ENCODE measurements at regions not wholly inside any gene's neighbourhood (a gene's known extent, or its start where the extent isn't known, plus 50 kb on each side); places are given as distances from the start of the nearest gene placed in this dataset.

DNA sequence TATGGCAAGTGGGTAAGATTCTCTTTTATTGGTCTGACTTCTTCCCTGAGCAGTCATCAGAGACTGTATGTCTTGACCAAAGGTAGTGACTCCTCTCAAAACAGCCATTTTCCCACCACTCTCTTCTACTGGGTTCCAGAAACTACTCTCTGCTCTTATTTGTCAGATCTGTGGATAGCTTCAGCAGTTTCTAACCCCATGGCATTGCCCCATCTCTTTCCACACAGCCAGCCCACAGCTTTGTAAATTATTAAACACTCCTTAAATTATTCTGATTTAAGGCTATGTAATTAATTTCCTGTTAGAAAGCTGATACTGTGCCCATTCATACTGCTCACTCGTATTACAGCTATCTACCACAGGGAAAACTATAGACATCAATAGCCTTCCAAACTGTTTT is 138.4 kb upstream of the CNR1 start:
- no peak for DNase-seq

DNA sequence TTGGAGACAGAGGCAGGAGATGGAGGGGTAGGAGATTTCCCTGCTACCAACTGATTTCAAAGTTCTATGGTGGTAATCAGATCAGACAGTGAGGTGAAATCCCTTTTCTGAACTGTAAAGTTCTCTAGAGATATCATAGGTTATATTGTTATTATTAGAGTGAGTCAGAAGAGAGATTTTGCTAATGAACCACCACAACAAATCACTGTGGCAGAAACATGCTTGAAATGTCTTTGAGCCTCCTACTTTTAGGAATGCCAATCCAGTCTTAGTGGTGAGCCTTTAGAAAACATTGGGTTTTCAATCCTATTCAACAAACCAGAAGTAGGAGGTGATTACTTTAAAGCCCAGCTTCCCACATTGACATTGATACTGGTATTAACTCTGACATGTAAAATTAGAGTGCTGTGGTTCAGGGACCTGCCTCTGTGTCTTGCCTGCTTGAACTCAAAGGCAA is 136.7 kb upstream of the CNR1 start:
- DNase-seq, result no peak

DNA sequence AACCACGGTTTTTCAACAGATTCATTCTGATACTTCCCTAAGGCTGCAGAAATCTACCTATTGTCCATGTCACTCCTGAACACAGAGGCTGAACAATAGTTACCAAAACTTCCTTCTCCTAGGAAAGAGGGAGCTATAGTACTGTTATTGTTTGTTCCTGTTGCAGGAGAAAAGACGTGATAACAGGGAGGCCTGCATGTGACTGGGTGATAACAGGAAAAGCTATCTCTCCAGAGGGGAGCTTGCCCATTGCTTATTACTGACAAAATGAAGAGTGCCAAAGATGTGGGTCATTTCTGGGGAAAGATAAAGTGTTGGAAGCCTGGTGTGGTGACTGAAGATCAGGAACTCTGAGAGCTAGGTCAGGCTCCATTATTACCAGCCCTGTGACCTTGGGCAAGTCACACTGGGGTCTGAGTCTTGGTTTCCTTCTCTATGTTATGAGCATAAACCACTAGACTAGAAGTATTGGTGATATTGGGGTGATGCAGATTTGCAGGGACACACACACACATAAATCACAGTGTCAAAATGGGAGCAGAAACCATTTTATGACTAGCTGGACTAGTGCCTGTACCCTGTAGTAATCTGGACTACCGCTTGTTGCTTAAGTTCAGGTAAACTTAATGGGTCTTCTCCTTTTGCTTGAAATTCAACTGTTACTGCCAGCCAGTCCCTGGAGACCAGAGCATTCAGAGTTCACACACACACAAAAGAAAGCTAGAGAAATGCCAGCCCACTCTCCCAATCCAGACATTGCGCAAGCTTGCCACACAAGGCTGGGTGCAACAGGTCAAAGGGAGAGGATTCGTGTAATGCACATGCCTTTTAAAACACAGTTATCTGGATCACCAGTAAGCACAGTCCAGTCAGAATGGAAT is 136.0 kb upstream of the CNR1 start:
- no peak for DNase-seq

DNA sequence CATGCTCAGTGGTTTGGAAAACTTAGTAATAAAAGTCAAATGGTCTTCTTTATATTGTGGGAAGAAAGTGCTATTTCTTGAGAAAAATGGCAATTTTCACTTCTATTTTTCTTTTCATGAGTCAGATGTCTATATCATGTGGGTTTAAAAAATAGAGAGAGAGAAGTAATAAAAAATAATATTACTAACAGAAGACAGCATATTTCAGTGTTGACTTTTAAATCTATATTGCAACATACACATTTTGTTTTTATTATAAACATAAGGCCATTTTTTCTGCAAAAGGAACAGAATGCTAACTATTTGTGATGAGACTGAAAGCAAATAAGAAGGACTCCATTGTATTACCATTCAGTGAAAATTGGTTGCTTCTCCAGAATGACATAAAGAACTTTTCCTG is 135.1 kb upstream of the CNR1 start:
- DNase-seq, result no peak

DNA sequence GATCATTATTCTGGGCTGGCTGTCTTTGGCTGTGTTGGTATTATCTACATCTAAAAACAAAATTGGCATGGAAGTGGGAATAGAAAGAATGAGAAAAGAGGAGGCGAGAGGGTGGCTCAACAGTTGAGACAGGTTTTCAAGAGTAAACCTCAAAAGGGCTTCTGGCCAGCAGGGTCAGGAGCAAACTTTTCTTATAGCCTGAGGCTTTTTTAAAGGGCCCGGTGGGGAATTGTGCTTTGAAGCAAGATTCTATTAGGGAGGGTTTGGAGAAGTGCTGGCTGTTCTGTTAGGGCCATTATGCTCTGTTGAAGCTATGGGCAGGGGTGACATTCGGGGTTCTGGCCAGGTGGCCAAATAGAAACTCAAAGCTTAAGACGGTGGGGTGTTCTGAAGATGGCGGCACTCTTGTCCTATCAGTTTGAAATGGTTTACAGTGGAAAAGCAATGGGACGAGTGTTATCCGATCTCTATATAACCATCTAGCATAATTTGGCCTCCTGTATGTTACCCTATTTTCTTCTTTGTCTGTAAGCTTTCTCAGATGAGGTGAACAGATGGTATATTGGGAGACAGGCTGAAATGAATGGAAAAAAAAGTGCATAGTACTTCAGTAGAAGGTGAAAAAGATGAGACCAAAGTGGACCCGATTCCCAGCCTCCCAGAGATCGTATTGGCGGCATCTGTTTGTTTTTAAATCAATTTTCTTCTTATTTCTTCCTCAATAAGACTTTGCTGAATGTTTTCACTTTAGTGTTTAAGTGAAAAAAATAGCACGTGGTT is 132.1 kb upstream of the CNR1 start:
- DNase-seq, result no peak

DNA sequence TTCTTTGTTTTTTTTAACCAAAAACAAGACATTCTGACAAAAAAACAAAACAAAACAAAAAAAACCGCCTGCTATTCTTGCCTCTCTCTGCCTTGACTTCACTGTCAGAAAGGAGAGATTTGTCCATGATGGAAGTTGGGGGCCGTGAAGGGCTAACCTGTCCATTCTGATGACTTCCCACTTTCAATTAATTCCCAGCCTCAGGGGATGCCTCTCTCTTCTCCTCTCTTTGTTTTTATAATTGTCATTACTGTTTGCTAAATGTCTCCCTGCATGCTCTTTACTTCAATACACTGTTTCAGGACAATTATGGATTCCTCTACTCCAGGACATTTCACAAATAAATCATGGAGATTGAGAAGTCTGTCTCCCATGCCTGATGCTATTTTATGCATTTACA is 130.5 kb upstream of the CNR1 start:
- DNase-seq, result no peak

DNA sequence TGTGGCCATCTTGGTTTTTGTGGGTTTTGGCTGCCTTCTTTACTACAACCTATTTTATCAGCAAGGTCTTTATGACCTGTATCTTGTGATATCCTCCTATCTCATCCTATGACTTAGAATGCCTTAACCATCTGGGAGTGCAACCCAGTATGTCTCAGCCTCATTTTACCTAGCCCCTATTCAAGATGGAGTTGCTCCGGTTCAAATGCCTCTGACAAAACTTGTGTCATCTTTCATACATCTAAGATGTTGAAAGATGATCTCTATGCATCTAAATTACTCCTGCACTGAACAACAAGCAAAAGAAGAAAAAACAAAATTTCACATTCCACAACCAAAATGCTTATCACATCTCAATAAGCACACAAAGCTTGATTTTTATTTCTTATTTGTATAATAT is 129.5 kb upstream of the CNR1 start:
- DNase-seq, result no peak

DNA sequence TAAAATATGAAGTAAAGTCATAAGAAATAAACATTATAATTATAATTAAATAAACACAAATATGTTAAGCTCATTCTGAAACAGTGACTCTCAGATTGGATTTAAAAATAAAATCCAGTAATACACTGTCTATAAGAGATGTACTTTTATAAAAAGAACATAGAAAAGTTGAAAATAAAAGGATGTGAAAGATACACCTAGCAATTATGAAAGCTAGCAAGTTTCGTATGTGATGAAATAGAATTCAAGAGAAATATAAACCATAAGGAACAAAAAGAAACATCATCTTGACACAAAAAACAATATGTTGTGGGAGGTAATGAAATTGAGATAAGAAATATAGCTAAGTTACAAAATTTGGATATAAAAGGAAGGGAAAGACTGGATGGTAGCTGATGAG is 128.6 kb upstream of the CNR1 start:
- DNase-seq, result no peak

DNA sequence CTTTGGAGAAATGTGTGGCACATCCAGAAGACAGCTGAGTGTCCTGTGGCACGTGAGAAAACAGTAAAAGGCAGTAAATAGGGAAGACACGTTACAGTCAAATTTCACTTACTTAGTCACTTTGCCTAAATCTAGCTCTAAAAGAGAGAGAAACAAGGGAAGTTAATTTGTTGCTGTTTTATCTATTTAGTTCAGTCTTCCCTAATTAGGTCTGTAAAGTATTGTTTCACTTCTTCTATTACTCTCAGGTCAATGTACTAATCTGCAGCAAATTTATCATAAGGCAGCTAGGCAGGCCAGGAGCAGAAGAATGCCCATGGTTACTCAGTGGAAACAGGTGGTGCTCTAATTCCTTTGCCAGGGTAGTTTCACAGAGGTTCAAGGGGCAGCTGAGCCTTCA is 124.3 kb upstream of the CNR1 start:
- DNase-seq, result no peak

DNA sequence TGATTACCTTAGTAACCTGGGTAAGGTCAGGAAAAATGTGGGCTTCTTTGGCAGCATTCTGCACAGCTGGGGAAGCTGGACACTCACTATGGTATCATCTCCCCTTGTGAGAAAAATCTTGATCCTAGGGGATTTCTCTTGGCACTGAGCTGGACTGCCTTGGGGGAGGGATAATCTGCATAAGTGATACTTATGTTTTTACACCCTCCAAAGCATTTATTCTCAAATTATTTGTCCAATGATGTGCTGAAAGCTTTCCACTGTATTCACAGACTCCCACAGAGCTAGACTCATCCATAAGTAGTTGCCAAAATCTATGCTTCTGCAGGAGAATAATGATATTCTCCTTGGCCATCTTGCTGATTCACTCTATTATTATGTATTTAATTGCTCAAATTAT is 121.5 kb upstream of the CNR1 start:
- no peak for DNase-seq

DNA sequence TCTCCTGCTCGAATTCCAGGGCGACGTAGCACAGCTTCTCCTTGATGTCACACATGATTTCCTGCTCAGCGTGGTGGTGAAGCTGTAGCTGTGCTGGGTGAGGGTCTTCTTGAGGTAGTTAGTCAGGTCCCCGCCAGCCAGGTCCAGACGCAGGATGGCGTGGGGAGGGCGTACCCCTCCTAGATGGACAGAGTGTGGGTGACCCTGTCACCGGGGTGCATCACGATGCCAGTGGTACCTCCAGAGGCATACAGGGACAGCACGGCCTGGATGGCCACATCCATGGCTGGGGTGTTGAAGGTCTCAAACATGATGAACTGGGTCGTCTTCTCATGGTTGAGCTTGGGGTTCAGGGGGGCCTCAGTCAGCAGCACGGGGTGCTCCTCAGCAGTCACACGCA is 110.2 kb upstream of the CNR1 start:
- DNase-seq, result no peak

DNA sequence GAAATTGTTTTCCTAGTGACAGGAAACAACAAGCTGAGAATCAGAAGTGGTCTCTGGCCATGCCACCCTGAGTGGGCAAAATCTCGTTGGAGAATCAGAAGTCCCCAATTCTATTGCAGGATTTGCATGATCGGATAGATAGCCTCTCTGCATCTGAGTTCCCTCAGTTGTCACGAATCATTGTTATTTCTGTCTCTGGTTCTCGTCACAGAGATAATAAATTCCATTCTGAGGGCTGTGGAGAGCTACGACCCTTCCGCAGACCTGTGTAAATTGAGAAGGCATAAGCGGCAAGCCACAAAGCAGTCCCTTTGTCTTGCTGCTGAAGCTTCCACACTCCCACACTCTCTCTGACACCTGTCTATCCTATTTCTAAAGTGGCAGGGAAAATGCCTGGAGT is 102.4 kb upstream of the CNR1 start:
- DNase-seq, result no peak

DNA sequence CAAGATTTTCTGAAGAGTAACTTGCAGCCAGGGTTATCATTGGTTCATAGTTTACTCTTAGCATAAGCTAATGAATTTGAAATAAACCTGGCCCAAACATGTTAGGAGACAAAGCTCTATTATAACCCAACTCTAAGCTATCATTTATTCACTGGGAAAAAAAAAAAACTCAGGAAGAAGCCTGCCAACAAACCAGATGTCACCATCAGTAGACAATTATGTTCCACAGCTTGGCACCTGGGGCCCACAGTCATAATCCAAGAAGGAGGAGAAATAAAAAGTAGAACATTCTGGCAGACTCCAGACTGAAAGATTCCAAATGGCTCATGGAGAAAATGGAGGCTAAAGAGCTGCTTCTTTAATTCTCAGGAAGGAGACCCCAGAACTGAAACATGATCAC is 100.0 kb upstream of the CNR1 start:
- no peak for DNase-seq

DNA sequence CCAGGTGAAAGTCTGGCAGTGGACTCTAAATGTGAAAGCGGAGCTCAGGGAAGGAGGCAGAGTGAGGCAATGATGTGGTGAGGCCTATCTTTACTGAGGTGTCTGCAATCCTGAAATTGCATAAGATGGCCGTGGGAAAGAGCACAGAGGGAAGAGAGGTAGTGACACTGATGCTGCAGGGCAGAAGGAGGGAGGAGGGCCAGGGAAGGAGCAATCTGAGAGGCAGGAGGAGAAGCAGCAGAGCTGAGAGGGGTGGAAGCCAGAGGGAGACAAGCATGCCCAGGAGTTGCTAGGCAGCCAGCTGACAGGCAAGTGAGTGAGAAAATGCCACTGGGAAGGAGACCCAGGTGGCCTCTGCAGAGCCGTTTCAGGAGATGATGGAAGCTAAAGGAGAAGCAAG is 97.4 kb upstream of the CNR1 start:
- peak; percentile 7 for DNase-seq

DNA sequence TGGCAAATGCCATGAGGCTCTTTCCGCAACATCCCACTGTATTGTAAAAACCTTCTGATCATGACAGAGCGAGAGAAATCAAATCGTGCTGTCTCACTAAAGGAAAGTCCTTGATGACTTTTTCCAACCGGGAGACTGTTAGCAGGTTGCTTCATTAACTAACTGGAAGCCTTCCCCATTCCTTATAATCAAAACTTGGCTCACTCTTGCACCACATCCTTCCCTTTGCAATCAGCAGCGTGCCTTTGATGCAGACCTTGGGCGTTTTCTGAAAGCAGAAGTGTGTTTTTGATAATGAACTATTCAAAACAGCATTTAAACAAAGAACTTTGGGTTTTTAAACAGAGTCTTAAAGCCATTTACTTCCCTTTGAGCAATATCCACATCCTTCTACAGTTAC is 96.2 kb upstream of the CNR1 start:
- DNase-seq, result no peak

DNA sequence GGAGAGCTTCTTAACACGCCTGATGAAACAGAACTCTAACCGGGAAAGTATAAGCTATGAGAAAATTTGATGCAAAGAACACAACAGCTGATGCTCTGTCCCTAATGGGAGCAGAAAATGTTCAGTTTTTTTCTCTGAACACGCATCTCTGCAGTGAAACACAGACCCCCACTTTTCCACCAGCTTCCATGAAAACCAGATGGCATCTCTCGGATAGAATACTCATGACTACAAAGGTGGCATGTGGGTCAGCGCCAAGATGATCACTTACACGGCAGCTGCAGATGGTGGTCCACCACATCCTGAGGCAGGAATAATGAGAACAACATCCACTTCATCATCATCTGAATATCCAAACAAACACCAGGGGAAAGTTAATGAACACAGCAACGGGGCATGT is 85.2 kb upstream of the CNR1 start:
- DNase-seq, result no peak

DNA sequence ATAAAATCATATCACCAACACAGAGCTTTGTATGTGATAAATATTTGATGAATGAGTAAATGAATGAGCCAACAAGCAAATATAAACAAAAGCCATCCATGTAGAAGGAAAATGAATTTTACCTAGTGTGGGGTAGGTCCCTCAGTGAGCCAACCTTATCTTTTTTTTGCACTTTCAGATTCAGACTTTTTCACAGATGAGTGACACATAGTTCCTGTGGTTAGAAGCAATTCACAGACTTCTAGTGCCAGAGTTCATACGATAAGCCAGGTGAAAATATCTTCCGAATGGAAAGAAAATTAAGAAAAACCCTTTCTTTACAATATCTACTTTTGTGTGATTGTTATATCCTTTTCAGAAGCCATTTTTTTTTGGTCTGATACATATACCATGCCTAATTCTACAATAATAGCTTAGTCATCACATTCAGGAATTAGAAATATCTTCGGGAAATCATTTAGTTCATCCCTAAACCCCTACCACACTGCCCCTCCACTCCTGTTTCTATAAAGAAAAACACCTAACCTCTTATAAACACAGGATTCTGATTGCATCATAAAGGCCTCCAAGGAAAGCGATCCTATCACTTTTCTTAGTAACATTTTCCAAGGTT is 82.7 kb upstream of the CNR1 start:
- no peak for DNase-seq

DNA sequence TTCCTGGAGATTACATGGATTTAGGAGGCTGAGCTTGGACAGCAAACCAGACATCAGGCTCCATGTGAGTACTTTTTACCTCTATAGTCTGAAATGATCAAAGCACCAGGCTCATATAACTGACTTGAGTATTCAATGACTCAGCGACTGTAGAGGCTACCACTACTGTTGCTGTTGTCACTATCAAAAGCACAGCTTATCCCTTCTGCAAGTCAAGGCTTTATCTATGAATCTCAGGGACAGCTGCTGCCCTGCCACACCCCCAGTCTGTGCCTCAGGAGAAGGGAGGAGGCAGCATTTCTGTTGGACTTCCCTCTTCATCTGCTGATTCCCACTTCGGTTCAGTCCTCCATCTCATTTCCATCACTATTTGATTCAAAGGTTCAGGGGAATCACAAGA is 80.5 kb upstream of the CNR1 start:
- DNase-seq, result no peak

DNA sequence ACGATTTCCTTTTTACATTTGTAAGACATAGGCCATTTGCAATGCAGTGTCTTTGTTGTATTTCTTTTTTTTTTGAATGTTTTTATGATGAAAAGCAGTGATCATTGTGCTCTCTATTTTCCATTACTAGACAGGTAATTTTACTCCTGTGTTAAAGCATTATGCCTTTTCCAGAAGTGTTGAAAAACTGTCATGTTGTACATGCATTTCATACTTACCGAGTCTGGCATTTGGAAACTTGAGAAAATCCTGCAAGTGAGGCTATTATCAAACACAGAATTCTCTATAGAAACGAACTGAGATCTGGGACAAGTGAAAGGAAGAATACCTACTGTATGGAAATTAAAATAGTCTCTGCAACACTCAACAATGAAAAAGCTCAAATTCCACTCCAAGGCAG is 78.6 kb upstream of the CNR1 start:
- no peak for DNase-seq

DNA sequence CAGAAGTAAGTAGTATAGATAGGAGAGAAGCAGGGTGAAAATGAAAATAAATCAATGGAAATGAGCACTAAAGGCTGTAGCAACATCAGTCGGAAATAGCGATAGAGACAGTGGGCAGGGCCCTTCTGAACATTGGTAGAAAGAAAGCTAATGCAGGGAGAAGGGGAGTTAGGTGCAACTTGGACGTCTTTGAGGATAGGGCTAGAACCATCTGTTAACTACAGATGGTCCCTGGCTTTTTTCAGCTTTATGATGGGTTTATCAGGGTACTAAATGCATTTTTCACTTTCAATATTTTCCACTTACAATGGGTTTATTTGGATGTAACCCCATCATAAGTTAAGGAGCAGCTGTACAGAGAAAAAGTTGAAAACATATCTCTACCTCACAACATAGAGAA is 72.8 kb upstream of the CNR1 start:
- DNase-seq, result no peak

DNA sequence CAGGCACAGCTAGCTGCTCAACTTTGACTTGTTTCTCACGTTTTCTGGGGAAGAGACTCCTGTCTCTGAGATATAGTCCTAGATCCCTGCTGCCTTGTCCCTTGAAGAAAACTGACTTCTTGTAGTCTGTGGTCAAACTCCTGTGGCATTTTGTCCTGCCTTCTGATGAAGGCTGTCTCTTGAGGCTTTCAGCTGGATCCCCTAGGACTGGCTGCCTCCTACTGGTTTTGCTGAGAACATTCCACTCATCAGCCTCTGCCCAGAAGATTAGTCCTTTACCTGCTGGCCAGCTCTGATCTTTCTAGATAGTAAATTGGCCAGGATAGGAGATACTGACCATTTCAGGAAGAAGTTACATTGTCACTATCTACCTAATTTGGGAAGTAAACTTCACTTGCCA is 71.9 kb upstream of the CNR1 start:
- no peak for DNase-seq

DNA sequence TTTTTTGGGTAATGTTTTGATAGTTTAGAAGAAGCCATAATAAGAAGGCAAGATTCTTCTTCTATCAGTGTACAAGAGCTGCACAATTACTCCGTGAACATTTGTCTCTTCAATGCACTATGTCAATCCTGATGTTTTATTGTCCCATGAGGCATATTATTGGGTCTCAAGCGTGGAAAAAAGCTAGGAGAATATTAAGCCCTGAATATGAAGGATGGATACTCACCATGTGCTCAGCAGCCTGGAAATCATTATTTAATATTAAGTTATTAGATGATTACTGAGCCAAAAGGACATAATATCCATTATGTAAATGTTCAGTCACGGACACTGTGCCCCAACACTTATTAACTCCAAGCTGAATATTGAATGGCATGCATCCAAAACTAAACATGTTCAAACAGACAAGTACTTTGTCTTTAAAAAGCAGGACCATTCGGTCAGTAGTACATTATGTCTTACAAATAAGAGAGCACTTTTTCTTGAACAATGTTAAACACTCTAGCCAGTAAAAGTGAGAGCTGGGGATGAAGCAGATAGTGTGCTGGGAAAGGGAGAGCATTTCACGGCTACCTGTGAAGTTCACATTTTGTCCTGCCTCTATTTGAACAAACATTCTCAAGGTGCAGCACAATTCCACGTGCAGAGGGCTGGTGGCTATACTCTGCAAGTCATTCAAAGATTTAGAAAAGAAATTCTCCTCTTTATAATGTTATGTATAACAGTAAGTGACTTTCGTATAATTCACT is 70.6 kb upstream of the CNR1 start:
- DNase-seq, result no peak

DNA sequence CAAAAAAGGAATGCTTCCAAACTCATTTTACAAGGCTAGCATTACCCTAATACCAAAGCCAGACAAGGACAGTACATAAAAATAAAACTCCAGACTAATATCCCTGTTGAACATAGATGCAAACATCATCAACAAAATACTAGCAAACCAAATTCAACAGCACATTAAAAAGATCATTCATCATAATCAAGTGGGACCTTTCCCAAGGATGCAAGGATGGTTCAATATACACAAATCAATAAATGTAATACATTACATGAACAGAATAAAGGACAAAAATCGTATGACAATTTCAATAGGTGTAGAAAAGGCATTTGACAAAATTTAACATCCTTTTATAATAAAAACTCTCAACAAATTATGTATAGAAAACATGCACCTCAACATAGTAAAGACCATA is 66.6 kb upstream of the CNR1 start:
- DNase-seq, result no peak

Measured in NCI-H2227 treated with DMSO at 0.1 percent for 48 hours (cell line).